GM21390 (cell line): ENCODE measurements at regions not wholly inside any gene's neighbourhood (a gene's known extent, or its start where the extent isn't known, plus 50 kb on each side); places are given as distances from the start of the nearest gene placed in this dataset.
"Not testable (repeated sequence)": the region's sequence is repeated elsewhere in the genome, so short reads cannot be mapped to it uniquely, and the experiment has no call there.

Experiments
- ATAC-seq: cut with Tn5 transposase; IDR thresholded peaks from one replicate; pipeline ENCODE4 v1.9.1; 2021; ENCODE audit not compliant: unreplicated experiment

GRCh38 chr16:16610389-16610967, 231.5 kb downstream of the NPIPA7 start:
- not testable (repeated sequence) for ATAC-seq

DNA sequence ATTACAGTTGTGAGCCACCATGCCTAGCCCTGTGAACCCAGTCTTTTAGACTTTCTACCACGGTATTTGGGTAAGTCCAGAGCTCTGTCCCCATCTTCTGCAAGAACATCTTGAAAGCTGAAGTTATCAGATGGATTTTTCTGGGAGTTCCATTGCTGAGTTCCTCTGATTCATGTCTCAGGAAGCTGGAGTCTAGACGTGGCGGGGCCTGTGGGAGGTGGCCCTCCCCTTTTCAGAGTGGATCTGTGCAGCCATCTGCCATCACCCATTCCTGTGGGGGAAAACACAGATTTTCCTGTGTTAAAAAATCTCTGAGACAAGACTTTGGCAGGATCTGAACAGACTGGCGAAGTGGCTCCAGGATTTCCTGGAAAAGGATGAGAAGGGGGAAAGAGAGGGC, 234.3 kb downstream of the NPIPA7 start:
- ATAC-seq: not testable (repeated sequence)

DNA sequence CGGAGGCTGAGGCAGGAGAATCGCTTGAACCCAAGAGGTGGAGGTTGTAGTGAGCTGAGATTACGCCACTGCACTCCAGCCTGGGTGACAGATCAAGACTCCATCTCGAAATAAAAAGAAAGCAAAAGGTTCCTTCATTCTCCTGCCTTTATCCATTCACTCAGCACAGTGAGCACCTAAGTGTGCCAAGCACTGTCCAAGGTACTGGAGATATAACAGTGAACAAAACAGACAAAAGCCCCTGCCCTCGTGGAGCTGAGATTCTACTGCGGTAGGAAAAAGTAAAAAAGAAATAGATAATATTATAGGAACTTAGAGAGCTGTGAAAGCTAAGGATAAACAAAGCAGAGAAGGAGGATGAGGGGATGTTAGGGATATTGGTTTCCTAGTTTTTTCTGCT, 235.5 kb downstream of the NPIPA7 start:
- ATAC-seq: not testable (repeated sequence)

DNA sequence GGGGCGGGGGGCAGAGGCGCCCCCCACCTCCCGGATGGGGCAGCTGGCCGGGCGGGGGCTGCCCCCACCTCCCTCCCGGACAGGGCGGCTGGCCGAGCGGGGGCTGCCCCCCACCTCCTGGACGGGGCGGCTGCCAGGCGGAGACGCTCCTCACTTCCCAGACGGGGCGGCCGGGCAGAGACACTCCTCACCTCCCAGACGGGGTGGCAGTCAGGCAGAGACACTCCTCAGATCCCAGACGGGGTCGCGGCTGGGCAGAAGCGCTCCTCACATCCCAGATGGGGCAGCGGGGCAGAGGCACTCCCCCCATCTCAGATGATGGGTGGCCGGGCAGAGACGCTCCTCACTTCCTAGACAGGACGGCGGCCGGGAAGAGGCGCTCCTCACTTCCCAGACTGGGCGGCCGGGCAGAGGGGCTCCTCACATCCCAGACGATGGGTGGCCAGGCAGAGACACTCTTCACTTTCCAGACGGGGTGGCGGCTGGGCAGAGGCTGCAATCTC, 240.1 kb downstream of the NPIPA7 start:
- ATAC-seq: not testable (repeated sequence)

- not testable (repeated sequence) for ATAC-seq
Measured at GRCh38 chr16:16624367-16624766, 245.4 kb downstream of the NPIPA7 start.

DNA sequence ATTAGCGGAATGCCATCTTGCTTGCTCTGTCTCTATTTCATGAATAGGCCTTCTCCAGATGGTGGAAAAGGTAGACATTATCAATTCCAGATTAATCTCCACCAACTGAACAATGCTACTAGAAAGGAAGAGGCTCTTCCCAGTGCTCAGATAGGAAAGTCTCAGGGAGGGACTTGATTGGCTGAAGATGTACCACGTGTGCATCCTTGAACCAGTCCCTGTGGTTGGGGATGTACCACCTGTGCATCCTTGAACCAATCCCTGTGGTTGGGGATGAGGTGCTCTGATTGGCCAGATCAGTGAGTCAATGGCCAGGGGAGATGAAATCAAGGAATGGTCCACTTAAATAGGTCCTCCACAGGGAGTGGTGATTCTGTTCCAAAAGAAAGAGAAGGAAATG, 246.2 kb downstream of the NPIPA7 start:
- ATAC-seq: not testable (repeated sequence)

DNA sequence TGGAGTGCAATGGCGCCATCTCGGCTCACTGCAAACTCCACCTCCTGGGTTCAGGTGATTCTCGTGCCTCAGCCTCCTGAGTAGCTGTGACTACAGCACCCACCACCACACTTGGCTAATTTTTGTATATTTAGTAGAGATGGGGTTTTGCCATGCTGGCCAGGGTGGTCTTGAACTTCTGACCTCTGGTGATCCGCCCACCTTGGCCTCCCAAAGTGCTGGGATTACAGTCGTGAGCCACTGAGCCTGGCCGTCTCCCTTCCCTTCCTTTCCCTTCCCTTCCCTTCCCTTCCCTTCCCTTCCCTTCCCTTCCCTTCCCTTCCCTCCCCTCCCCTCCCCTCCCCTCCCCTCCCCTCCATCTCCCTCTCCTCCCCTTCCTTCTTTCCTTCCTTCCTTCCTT, 248.9 kb downstream of the NPIPA7 start:
- not testable (repeated sequence) for ATAC-seq

- not testable (repeated sequence) for ATAC-seq
Measured at GRCh38 chr16:16638231-16638630, 259.3 kb downstream of the NPIPA7 start.

DNA sequence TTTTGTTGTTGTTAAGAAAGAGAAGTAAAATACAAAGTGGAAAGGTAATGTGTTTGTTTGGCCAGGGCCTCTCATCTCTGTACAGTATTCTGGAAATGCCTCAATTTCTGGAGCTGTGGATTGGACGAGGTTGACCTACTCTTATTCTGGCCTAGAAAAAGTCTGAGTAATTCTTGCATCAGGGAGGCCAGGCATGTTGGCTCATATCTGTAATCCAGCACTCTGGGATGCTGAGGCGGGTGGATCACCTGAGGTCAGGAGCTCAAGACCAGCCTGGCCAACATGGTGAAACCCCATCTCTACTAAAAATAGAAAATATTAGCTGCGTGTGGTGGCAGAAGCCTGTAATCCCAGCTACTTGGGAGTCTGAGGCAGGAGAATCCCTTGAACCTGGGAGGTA, 259.8 kb downstream of the NPIPA7 start:
- ATAC-seq: not testable (repeated sequence)

DNA sequence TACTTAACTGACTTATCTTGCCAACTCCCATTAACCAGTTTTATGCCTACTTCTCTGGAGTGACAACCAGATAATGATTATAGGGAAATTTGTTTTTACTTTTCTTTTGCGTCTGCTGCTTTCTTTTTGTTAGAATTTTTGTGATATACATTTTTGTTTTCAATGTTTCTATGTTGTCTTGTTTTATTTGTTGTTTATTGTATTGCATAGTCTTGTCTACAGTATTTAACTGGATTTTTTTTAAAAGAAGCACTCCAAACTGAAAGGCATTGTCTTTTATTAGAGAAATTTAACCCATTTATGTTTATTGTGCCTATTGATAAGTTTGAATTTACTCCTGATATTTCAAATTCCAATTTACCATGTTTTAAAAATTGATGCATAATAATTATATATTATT, 264.9 kb downstream of the NPIPA7 start:
- not testable (repeated sequence) for ATAC-seq

GRCh38 chr16:16648002-16648401, 269.1 kb downstream of the NPIPA7 start:
- ATAC-seq: not testable (repeated sequence)

DNA sequence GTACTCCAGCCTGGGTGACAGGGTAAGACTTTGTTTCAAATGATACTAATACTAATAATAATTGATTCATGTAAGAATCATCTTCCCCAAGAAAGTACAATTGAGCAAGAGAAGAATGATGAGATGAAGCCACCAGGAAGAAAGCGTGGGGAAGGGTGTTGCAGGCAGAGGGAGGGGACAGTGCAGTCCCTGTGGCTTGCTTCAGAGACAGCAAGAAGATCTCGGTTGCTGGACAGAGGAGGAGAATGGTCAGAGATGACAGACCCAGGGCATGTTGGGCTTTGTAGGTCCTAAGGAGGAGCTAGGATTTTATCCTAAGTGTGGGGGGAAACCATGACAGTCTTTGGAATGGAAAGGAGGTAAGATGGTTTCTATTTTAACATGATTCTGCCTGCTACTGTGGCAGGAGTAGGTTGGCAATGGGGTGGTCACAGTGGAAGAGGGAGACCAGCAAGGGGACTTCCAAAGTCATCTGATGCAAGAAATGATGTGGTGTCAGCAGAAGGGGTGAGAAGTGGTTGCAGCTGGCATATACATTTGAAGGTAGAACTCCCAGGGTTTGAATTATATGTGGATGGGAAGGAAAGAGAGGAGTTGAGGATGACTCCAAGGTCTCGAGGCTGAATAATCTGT, 293.4 kb downstream of the NPIPA7 start:
- not testable (repeated sequence) for ATAC-seq

DNA sequence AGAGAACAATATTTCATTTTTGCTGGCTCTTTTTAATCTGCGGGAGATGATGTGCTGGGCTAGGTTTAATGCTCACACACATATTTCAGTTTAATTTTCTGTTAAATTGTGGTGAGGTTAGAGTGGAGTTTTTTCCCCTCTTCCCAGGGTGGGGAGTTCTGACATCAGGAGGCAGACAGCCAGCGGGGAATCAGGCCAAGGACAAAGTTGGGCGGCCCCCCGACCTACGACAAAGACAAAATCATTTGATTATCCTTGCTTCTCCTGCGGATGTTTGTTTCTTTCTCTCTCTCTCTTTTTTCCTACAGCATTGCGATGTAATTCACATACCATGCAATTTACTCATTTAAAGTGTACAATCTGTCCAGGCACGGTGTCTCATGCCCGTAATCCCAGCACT, 295.9 kb downstream of the NPIPA7 start:
- not testable (repeated sequence) for ATAC-seq

GRCh38 chr16:16721849-16722248, 342.9 kb downstream of the NPIPA7 start:
- ATAC-seq: not testable (repeated sequence)

GRCh38 chr16:16722666-16723065, 343.7 kb downstream of the NPIPA7 start:
- not testable (repeated sequence) for ATAC-seq

DNA sequence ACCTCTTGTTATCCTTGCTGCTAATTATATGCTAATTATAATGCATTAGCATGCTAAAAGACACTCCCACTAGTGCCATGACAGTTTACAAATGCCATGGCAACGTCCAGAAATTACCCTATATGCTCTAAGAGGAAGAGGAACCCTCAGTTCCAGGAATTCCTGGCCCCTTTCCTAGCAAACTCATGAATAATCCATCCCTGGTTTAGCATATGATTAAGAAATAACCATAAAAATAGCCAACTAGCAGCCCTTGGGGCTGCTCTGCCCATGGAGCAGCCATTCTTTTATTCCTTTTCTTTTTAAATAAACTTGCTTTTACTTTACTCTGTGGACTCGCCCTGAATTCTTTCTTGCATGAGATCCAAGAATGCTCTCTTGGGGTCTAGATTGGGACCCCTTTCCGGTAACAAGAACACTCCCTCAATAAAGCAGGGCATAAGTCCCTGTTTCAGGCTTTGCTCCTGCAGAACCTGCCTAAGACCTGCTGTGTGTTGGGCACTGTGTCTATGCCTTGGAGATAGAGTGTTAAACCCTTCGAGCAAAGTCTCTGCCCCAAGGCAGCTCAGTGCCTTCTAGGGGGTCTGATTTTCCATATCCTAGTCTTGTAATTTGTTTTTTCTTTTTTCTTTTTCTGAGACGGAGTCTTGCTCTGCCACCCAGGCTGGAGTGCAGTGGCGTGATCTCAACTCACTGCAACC, 345.0 kb downstream of the NPIPA7 start:
- not testable (repeated sequence) for ATAC-seq

- not testable (repeated sequence) for ATAC-seq
Measured at GRCh38 chr16:16727048-16727447, 348.1 kb downstream of the NPIPA7 start.

DNA sequence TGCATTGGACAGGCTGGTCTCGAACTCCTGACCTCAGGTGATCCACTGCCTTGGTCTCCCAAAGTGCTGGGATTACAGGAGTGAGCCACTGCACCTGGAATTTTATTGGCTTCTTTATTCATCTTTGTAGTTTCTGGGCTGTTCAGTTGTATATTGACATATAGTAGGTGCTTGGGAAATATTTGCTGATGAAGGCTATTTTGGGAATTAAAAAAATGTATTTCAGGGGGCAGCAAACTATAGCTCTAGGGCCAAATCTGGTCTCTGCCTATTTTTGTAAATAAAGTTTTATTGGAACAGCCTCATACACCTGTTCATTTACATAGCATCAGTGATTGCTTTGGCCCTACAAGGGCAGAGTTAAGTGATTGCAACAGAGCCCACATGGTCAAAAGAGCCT, 363.6 kb downstream of the NPIPA7 start:
- ATAC-seq: not testable (repeated sequence)

DNA sequence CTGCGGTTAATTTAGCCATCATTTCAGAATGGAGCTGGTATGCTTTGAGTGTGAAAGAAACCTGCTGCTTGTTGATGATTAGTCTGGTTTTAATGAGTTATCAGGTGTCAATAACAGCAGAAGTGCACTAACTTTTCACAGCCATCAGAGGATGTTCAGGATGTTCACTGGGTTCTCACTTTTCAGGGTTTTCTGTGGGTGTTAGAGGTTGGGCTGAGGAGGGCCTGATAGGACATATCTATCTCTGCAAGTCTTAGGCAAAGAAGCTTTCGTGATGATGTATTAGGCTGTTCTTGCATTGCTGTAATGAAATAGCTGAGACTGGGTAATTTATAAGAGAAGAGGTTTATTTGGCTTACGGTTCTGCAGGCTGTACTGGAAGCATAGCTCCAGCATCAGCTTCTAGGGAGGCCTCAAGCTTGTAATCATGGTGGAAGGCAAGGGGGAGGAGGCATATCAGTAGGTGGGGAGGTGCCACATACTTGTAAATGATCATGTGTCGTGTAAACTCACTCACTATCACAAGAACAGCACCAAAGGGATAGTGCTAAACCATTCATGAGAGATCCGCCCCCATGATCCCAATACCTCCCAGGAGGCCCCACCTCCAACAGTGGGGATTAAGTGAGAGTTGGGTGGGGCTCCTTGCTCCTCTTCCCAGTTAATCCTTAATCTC, 376.2 kb downstream of the NPIPA7 start:
- ATAC-seq: not testable (repeated sequence)

GRCh38 chr16:16763449-16763848, 384.5 kb downstream of the NPIPA7 start:
- ATAC-seq: no peak

GRCh38 chr16:16770717-16771116, 391.8 kb downstream of the NPIPA7 start:
- ATAC-seq: not testable (repeated sequence)
